ENCODE measurements at regions not wholly inside any gene's neighbourhood (a gene's known extent, or its start where the extent isn't known, plus 50 kb on each side); places are given as distances from the start of the nearest gene placed in this dataset.

DNA sequence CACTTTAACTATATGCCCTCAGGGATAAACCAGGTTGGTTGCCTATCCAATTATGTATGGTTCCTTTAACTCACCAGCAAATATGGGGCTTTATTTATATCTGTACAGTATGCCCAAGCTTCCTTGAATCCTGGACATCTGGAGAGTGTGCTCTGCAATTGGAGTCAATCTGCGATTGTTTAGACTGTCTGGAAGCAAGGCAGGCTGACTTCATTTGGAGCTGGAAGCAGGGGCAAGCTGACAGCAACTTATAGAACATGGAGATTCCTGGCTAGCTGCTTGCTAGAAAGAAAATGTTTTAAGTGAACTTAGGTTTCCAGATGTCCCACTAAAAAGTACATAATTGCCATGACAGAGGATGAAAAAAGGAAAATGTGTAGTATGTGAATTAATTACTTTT, 63.7 kb upstream of the TPRG1 start:
- DNase-seq: no peak

DNA sequence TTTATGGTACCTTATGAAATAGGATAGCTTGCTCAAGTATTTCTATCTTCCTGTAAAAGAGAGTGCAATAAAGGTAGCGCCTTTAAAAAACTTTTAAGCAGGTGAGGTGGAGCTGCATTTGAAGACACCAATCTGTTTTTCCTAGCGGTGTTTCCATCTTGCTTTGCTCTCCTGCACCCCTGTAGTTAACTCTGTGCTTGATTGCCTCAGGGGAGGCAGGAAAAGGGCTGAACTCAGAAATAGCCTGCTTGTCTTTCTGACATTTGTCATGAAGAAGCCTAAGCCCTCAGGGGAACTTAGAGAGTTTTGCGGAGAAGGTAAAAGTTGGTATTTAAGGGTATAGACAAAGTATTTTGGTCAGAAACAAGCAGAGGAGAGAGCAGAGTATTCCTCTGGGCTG, 63.0 kb upstream of the TPRG1 start:
- no peak for DNase-seq

DNA sequence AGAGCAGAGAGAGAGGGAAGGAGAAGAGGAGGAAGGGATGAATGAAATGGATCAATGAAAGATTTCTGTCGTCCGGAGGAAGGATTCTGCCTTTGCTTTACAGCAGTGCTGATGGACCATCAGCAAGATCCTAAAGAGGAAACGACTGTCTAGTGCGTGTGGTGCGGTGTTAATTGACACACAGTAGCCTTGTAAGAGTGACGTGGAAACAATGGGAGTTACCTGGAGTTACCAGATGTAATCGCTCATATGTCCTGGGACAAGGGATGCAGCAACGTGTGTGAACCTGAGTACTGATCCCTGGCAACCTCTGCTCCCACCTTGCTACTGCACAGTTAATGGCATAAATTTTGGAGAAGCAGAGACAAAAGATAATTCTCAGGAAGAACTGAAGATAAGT, 62.6 kb upstream of the TPRG1 start:
- DNase-seq: no peak

DNA sequence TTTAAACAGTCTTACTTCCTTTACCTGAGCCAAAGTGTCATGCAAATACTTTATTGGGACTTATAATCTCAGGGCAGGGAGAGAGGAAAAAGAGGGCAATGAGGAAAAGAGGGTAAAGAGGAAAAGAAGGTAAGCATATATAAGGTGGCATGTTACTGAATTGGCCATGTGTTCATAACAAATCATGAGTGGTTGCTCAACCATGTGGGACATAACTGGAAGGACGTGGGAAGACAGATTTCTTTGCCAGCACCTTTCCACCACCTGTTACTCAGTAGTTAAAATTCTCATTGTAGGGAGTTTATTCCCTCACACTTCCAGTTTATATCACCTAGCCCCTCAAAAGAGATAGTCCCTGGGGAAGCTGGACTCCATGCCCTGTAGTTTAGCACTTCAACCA, 54.7 kb upstream of the TPRG1 start:
- no peak for DNase-seq

DNA sequence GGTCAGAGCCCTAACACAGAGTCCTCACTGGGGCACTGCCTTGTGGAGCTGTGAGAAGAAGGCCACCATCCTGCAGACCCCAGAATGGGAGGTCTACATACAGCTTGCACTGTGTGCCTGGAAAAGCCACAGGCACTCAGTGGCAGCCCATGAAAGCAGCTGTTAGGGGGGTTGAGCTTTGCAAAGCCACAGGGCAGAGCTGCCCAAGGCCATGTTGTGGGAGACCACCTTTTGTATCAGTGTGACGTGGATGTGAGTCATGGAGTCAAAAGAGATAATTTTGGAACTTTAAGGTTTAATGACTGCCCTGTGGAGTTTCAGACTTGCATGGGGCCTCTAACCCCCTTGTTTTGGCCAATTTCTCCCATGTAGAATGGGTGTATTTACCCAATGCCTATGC, 52.9 kb upstream of the TPRG1 start:
- DNase-seq: no peak

DNA sequence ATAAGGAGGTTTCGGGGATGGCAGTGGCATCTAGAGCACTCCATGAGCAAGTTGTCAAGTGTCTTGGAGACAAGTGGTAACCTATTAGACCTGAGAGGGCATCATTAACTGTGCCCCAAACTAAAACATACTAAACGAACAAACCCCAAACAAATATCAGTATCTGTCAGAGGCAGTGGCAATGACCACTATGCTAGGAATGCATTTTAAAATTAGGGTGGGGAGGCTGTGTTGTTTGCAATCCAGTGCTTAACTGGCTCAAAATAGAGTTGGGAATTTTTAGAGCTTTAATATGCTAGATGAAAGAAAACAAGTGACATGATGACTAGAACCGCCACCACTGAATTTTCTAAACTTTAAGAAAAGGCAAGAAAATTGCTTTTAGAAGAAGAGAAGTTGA, 51.8 kb upstream of the TPRG1 start:
- no peak for DNase-seq

DNA sequence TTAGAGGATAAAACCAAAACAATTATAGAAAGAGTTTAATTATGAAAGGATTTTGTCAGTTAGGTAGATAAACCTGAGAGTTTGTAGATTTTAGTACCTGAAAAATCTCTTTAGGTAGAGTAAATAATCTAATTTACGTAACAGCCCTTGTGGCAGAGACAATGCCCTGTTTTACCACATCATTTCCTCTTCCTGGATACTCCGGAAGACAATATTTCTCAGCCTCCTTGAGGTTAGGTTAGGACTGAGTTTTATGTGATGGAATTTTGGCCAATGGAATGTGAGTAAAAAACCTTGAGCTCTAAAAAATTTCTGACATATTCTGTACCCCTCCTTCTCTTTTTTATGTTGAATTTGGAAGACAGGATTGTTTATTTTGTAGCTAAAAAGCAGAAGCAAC, 50.7 kb upstream of the TPRG1 start:
- DNase-seq: no peak

All from nucleus accumbens (tissue), 56 donors.